ENCODE measurements at regions not wholly inside any gene's neighbourhood (a gene's known extent, or its start where the extent isn't known, plus 50 kb on each side); places are given as distances from the start of the nearest gene placed in this dataset.

GRCh38 chr2:219965287-219966194 lies 338.1 kb downstream of the SLC4A3 start:
- no peaks in the 10 kb centered on the region for H3K9me3 ChIP-seq (replicated peaks in 1 of 3)
- 42 to 59% (median 54%) methylated on average over 5 of the region's 5 CpGs for WGBS, 4 donors
- H3K4me1 ChIP-seq (replicated peaks in 1 of 2): no peaks in the 10 kb centered on the region
- no peaks in the 10 kb centered on the region for H3K36me3 ChIP-seq (replicated peaks in 1 of 2)
- DNase-seq: no peak
- TF ChIP-seq POLR2A (IDR thresholded peaks at IDR 0.05) (no peak), CTCF (IDR thresholded peaks at IDR 0.05) (no peak)
- H3K27me3 ChIP-seq: no peaks in the 10 kb centered on the region
- no peak overlapping the region for H3K4me3 ChIP-seq
- no peak overlapping the region for H3K27ac ChIP-seq
- intact Hi-C loops (cut with DNase I): no loop called here

GRCh38 chr2:219967247-219968245 lies 340.1 kb downstream of the SLC4A3 start:
- Histone ChIP-seq H3K4me1 (replicated peaks in 1 of 2) (no peaks in the 10 kb centered on the region), H3K27me3 (no peaks in the 10 kb centered on the region), H3K27ac (no peak overlapping the region), H3K36me3 (replicated peaks in 1 of 2) (no peaks in the 10 kb centered on the region), H3K4me3 (no peak overlapping the region), H3K9me3 (replicated peaks in 1 of 3) (no peaks in the 10 kb centered on the region)
- WGBS, 4 donors: 52 to 64% (median 59%) methylated on average over 8 of the region's 8 CpGs
- intact Hi-C loops (cut with DNase I): no loop called here
- DNase-seq: no peak
- TF ChIP-seq POLR2A (IDR thresholded peaks at IDR 0.05) (no peak), CTCF (IDR thresholded peaks at IDR 0.05) (no peak)

GRCh38 chr2:219968685-219969345 lies 341.4 kb downstream of the SLC4A3 start:
- Histone ChIP-seq H3K36me3 (replicated peaks in 1 of 2) (no peaks in the 10 kb centered on the region), H3K27me3 (no peaks in the 10 kb centered on the region), H3K4me1 (replicated peaks in 1 of 2) (no peaks in the 10 kb centered on the region), H3K9me3 (replicated peaks in 1 of 3) (no peaks in the 10 kb centered on the region), H3K4me3 (no peak overlapping the region), H3K27ac (no peak overlapping the region)
- no peak for DNase-seq
- TF ChIP-seq POLR2A (IDR thresholded peaks at IDR 0.05) (no peak), CTCF (IDR thresholded peaks at IDR 0.05) (no peak)
- intact Hi-C loops (cut with DNase I): no loop called here
- WGBS, 4 donors: 70 to 81% (median 79%) methylated on average over 6 of the region's 6 CpGs

- H3K4me3 ChIP-seq: no peak overlapping the region
- no peak for TF ChIP-seq CTCF (IDR thresholded peaks at IDR 0.05)
- TF ChIP-seq POLR2A (IDR thresholded peaks at IDR 0.05): no peak
- no peaks in the 10 kb centered on the region for H3K4me1 ChIP-seq (replicated peaks in 1 of 2)
- H3K27ac ChIP-seq: no peak overlapping the region
- no peaks in the 10 kb centered on the region for H3K27me3 ChIP-seq
- intact Hi-C loops (cut with DNase I): no loop called here
- DNase-seq: no peak
- H3K36me3 ChIP-seq (replicated peaks in 1 of 2): no peaks in the 10 kb centered on the region
- H3K9me3 ChIP-seq (replicated peaks in 1 of 3): no peaks in the 10 kb centered on the region
- WGBS, 4 donors: 82 to 94% (median 86%) methylated on average over 4 of the region's 4 CpGs
Measured at GRCh38 chr2:219969508-219969907, 342.1 kb downstream of the SLC4A3 start.
